Stimulated activated memory B cell treated with anti-CD40 and anti-IgM and Interleukin-4, amounts not matched to agents 10 μg/mL and 1 μg/mL and 100 μg/mL, for 72 hours (primary cell): ENCODE measurements at regions not wholly inside any gene's neighbourhood (a gene's known extent, or its start where the extent isn't known, plus 50 kb on each side); places are given as distances from the start of the nearest gene placed in this dataset.
"Not testable (repeated sequence)": the region's sequence is repeated elsewhere in the genome, so short reads cannot be mapped to it uniquely, and the experiment has no call there.

Experiments
- ATAC-seq: fragments of 150-1000 bp; cut with Tn5 transposase; 2 replicates; pipeline ENCODE4 v1.10.0; 2021
- H3K27ac Mint-ChIP-seq: one replicate; pipeline ENCODE4 v1.8.0; 2022; ENCODE audit warnings: mild to moderate bottlenecking, mixed read lengths
- H3K27me3 Mint-ChIP-seq: one replicate; pipeline ENCODE4 v1.8.0; 2022; ENCODE audit warnings: mixed read lengths
- H3K36me3 Mint-ChIP-seq: one replicate; pipeline ENCODE4 v1.8.0; 2022; ENCODE audit warnings: mixed read lengths
- H3K4me1 Mint-ChIP-seq: one replicate; pipeline ENCODE4 v1.8.0; 2022; ENCODE audit warnings: mixed read lengths
- H3K4me3 Mint-ChIP-seq: one replicate; pipeline ENCODE4 v1.8.0; 2022; ENCODE audit warnings: mild to moderate bottlenecking, moderate library complexity, mixed read lengths
- H3K9me3 Mint-ChIP-seq: one replicate; pipeline ENCODE4 v1.8.0; 2022; ENCODE audit warnings: mixed read lengths

DNA sequence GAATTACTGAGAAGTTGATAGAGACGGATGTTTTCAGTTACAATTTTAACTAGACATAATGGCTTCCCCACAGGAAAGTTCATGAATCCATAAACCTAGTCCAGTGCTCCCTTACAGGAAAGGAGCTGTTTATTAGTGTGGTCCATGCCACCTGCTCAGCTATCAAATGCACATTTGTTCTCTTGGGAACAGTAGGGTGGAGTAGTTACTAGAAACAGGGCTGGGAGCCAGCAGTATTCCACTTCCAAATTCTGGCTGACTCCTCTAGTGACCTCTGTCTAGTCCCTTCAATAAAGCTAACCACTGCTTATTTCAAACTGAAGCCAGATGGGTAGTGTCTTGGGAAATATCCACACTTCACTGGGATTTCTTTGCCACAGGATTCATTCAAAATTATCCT lies 88.4 kb upstream of the TLL1 start:
- H3K27ac Mint-ChIP-seq, result no peak overlapping the region
- no peak for ATAC-seq
- no peaks in the 10 kb centered on the region for H3K4me1 Mint-ChIP-seq

GRCh38 chr4:165785337-165785736 lies 87.7 kb upstream of the TLL1 start:
- Mint-ChIP-seq H3K4me3 (no peak overlapping the region), H3K9me3 (no peaks in the 10 kb centered on the region), H3K27me3 (no peaks in the 10 kb centered on the region), H3K27ac (no peak overlapping the region), H3K36me3 (no peaks in the 10 kb centered on the region), H3K4me1 (no peaks in the 10 kb centered on the region)
- no peak for ATAC-seq

More for the DNA sequence above, 88.4 kb upstream of the TLL1 start:
- Mint-ChIP-seq H3K36me3 (no peaks in the 10 kb centered on the region), H3K9me3 (no peaks in the 10 kb centered on the region), H3K4me3 (no peak overlapping the region), H3K27me3 (no peaks in the 10 kb centered on the region)

GRCh38 chr4:165787516-165788274 lies 85.3 kb upstream of the TLL1 start:
- Mint-ChIP-seq H3K9me3 (peaks cover 3% of the 10 kb centered on the region), H3K27me3 (no peaks in the 10 kb centered on the region), H3K4me3 (no peak overlapping the region), H3K4me1 (no peaks in the 10 kb centered on the region), H3K36me3 (no peaks in the 10 kb centered on the region), H3K27ac (no peak overlapping the region)
- ATAC-seq, result no peak

GRCh38 chr4:165788686-165789463 lies 84.2 kb upstream of the TLL1 start:
- no peak overlapping the region for H3K4me3 Mint-ChIP-seq
- no peaks in the 10 kb centered on the region for H3K4me1 Mint-ChIP-seq
- ATAC-seq, result no peak
- H3K27me3 Mint-ChIP-seq, result no peaks in the 10 kb centered on the region
- H3K9me3 Mint-ChIP-seq, result peaks cover 3% of the 10 kb centered on the region
- H3K27ac Mint-ChIP-seq, result no peak overlapping the region
- no peaks in the 10 kb centered on the region for H3K36me3 Mint-ChIP-seq

GRCh38 chr4:165793236-165793635 lies 79.8 kb upstream of the TLL1 start:
- Mint-ChIP-seq H3K4me3 (no peak overlapping the region), H3K9me3 (peaks cover 3% of the 10 kb centered on the region)

GRCh38 chr4:165794834-165795233 lies 78.2 kb upstream of the TLL1 start:
- no peak for ATAC-seq
- Mint-ChIP-seq H3K4me3 (no peak overlapping the region), H3K4me1 (no peaks in the 10 kb centered on the region), H3K27ac (no peak overlapping the region), H3K9me3 (peaks cover 3% of the 10 kb centered on the region), H3K27me3 (no peaks in the 10 kb centered on the region), H3K36me3 (no peaks in the 10 kb centered on the region)

More at GRCh38 chr4:165793236-165793635, 79.8 kb upstream of the TLL1 start:
- ATAC-seq, result no peak
- H3K27me3 Mint-ChIP-seq, result no peaks in the 10 kb centered on the region
- H3K27ac Mint-ChIP-seq, result no peak overlapping the region
- H3K36me3 Mint-ChIP-seq, result no peaks in the 10 kb centered on the region
- H3K4me1 Mint-ChIP-seq, result no peaks in the 10 kb centered on the region

DNA sequence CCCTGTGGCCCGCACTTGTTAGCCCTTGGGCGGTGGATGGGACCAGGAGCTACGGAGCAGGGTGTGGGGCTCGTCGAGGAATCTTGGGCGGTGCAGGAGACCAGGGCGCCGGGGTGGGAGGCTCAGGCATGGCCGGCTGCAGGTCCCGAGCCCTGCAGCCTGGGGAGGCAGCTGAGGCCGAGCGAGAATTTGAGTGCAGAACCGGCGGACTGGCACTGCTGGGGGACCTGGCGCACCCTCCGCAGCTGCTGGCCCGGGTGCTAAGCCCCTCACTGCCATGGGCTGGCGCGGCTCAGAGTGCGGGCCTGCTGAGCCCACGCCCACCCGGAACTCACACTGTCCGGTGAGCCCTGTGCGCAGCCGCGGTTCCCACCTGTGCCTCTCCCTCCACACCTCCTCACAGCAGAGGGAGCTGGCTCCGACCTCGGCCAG lies 73.6 kb upstream of the TLL1 start:
- H3K9me3 Mint-ChIP-seq, result no peaks in the 10 kb centered on the region
- H3K27ac Mint-ChIP-seq, result no peak overlapping the region
- ATAC-seq, result no peak
- H3K4me3 Mint-ChIP-seq, result no peak overlapping the region
- H3K27me3 Mint-ChIP-seq, result no peaks in the 10 kb centered on the region
- no peaks in the 10 kb centered on the region for H3K4me1 Mint-ChIP-seq
- no peaks in the 10 kb centered on the region for H3K36me3 Mint-ChIP-seq

DNA sequence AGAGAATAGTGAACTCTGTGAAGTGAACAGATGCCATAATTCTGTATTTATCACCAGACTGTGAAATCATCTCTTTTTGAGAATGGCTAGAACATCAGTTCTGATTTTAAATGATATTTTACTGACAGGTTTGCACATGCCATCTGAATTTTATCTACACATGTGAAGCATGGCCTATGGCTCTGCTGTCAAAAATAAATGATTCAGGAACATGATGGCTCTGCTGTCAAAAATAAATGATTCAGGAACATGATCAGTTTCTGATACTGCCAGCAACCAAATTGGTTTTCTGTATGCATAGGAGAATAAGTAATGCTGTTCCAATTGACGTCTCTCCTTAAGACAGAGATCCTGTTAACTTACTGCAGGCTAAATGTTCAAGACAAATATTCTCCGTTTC lies 70.6 kb upstream of the TLL1 start:
- Mint-ChIP-seq H3K4me3 (no peak overlapping the region), H3K27ac (no peak overlapping the region), H3K27me3 (no peaks in the 10 kb centered on the region), H3K4me1 (no peaks in the 10 kb centered on the region), H3K36me3 (no peaks in the 10 kb centered on the region), H3K9me3 (no peaks in the 10 kb centered on the region)
- no peak for ATAC-seq

- Mint-ChIP-seq H3K4me1 (no peaks in the 10 kb centered on the region), H3K27me3 (no peaks in the 10 kb centered on the region), H3K9me3 (no peaks in the 10 kb centered on the region), H3K36me3 (no peaks in the 10 kb centered on the region), H3K4me3 (no peak overlapping the region), H3K27ac (no peak overlapping the region)
- ATAC-seq, result no peak
These were observed 70.0 kb upstream of the TLL1 start for GRCh38 chr4:165803005-165803404.

DNA sequence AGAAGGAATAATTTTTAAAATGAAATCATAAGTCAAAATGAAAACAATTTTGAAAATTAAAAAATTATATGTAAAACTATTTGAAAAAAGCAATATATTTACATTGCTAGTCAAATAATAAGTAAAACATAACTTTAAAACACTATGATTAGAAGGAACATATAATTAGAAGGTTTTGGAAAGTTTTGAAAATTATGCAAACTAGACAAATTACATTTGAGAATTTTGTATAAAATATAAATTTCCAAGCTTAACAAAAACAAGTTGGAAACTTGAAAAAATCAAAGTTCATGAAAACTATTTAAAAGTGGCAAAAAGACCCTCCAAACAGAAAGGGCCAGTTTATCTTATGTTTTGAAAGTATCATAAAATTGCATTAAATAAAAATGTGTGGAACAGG lies 67.6 kb upstream of the TLL1 start:
- H3K36me3 Mint-ChIP-seq, result no peaks in the 10 kb centered on the region
- H3K27ac Mint-ChIP-seq, result no peak overlapping the region
- H3K27me3 Mint-ChIP-seq, result no peaks in the 10 kb centered on the region
- H3K4me3 Mint-ChIP-seq, result no peak overlapping the region
- no peak for ATAC-seq
- H3K9me3 Mint-ChIP-seq, result no peaks in the 10 kb centered on the region
- no peaks in the 10 kb centered on the region for H3K4me1 Mint-ChIP-seq

DNA sequence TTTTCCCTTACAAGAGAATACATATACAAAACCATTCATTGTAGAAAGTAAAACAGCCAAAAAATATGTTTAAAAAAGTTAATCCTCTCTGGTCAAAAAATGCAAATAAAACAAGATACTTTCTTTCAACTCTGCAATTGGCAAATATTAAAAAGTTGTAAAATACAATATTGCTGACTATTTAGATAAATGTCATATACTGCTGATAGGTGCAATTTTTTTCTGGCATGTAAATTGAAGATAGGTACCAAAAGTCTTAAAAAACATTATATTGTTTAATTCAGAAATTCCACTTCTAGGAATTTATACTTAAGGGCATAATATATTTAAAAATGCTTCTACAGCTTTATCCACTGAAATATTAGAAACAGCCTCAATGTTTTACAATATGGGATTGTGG lies 66.4 kb upstream of the TLL1 start:
- no peak for ATAC-seq
- Mint-ChIP-seq H3K4me3 (no peak overlapping the region), H3K36me3 (no peaks in the 10 kb centered on the region)

DNA sequence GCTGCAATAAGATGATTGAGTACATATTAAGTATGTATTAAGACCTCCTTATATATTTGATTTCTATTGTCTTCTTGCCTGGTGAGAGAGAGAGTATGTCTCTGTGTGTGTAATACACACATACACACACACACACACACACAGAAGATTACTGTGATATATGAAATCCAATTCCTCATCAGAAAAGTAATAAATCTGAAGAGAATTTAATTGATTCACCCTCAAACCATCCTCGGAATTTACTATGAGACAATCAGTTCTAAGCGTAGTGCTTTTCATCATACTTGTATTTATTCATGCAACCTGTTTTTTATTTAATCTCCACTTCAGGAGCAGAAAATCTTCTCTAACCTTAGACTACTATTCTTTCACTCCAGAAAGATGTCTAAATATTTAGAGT lies 62.3 kb upstream of the TLL1 start:
- no peak for ATAC-seq
- H3K9me3 Mint-ChIP-seq, result no peaks in the 10 kb centered on the region
- no peaks in the 10 kb centered on the region for H3K4me1 Mint-ChIP-seq
- no peaks in the 10 kb centered on the region for H3K36me3 Mint-ChIP-seq
- no peak overlapping the region for H3K27ac Mint-ChIP-seq
- no peaks in the 10 kb centered on the region for H3K27me3 Mint-ChIP-seq
- no peak overlapping the region for H3K4me3 Mint-ChIP-seq

More for the DNA sequence above, 66.4 kb upstream of the TLL1 start:
- H3K27me3 Mint-ChIP-seq, result no peaks in the 10 kb centered on the region
- H3K9me3 Mint-ChIP-seq, result no peaks in the 10 kb centered on the region
- no peak overlapping the region for H3K27ac Mint-ChIP-seq
- H3K4me1 Mint-ChIP-seq, result no peaks in the 10 kb centered on the region

GRCh38 chr4:165813606-165814005 lies 59.4 kb upstream of the TLL1 start:
- ATAC-seq, result no peak
- Mint-ChIP-seq H3K27me3 (no peaks in the 10 kb centered on the region), H3K9me3 (no peaks in the 10 kb centered on the region), H3K4me3 (no peak overlapping the region), H3K36me3 (no peaks in the 10 kb centered on the region), H3K27ac (no peak overlapping the region), H3K4me1 (no peaks in the 10 kb centered on the region)

- no peaks in the 10 kb centered on the region for H3K4me1 Mint-ChIP-seq
- H3K36me3 Mint-ChIP-seq, result no peaks in the 10 kb centered on the region
- ATAC-seq, result no peak
- H3K4me3 Mint-ChIP-seq, result no peak overlapping the region
- H3K27me3 Mint-ChIP-seq, result no peaks in the 10 kb centered on the region
- no peaks in the 10 kb centered on the region for H3K9me3 Mint-ChIP-seq
- H3K27ac Mint-ChIP-seq, result no peak overlapping the region
These were observed 58.6 kb upstream of the TLL1 start for GRCh38 chr4:165814256-165815020.

- not testable (repeated sequence) for ATAC-seq, H3K4me3 Mint-ChIP-seq, H3K36me3 Mint-ChIP-seq, H3K9me3 Mint-ChIP-seq, H3K4me1 Mint-ChIP-seq, H3K27me3 Mint-ChIP-seq, H3K27ac Mint-ChIP-seq
These were observed 53.9 kb upstream of the TLL1 start for GRCh38 chr4:165819126-165819525.
